Mammary epithelial cell (primary cell): ENCODE measurements at regions not wholly inside any gene's neighbourhood (a gene's known extent, or its start where the extent isn't known, plus 50 kb on each side); places are given as distances from the start of the nearest gene placed in this dataset.

Experiments
- EZH2 ChIP-seq: IDR thresholded peaks from 2 replicates; pipeline ENCODE4 v1.6.1; 2012; ENCODE audit warnings: low read length, inconsistent platforms, borderline replicate concordance
- TF ChIP-seq, protein P1 (sequence below), 2 donors: IDR thresholded peaks in 1 of 2; conservative IDR thresholded peaks in 1 of 2; 2 replicates each; pipeline ENCODE4 v1.5.1; 2011 to 2012; ENCODE audit warnings: inconsistent platforms in 2 of 2, low read length in 2 of 2, mild to moderate bottlenecking in 2 of 2, control low read depth in 1 of 2, low read depth in 1 of 2; ENCODE audit not compliant: insufficient read depth in 1 of 2; ENCODE audit errors: extremely low read depth in 1 of 2

DNA sequence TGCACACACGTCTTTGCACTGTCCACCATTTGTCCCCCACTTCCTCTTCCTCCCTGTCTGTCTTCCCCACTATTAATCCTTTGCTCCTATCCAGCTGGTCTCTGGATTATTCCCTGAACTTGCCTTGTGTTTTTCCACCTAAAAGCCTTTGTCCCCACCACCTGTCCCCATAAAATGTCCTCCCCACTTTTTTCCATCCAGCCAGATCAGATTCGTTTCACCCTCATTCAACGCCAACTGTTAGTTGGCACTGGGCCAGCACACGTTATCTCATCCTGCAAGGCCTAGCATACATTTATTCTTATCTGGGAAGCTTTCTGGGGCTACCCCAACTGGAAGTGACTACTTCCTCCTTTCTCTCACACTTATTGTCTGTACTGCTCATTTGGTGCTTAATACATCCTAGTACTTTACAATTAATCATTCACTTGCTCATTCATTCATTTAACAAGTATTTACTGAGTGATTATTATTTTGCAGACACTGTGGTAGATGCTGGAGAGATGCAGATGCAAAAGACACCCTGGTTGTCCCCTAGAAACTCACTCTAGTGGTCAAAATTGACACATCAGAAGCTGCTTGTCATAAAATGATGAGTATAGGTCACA lies 96.2 kb downstream of the RASSF10 start:
- TF ChIP-seq EZH2: no peak
- TF ChIP-seq, protein P1, sequence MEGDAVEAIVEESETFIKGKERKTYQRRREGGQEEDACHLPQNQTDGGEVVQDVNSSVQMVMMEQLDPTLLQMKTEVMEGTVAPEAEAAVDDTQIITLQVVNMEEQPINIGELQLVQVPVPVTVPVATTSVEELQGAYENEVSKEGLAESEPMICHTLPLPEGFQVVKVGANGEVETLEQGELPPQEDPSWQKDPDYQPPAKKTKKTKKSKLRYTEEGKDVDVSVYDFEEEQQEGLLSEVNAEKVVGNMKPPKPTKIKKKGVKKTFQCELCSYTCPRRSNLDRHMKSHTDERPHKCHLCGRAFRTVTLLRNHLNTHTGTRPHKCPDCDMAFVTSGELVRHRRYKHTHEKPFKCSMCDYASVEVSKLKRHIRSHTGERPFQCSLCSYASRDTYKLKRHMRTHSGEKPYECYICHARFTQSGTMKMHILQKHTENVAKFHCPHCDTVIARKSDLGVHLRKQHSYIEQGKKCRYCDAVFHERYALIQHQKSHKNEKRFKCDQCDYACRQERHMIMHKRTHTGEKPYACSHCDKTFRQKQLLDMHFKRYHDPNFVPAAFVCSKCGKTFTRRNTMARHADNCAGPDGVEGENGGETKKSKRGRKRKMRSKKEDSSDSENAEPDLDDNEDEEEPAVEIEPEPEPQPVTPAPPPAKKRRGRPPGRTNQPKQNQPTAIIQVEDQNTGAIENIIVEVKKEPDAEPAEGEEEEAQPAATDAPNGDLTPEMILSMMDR (conservative IDR thresholded peaks at IDR 0.05 in 1 of 2, IDR thresholded peaks at IDR 0.05 in 1 of 2; ENCODE audit: extremely low read depth in 1 of 2, insufficient read depth in 1 of 2, low read depth in 1 of 2, low read length in 2 of 2): no peak
